ENCODE measurements at regions not wholly inside any gene's neighbourhood (a gene's known extent, or its start where the extent isn't known, plus 50 kb on each side); places are given as distances from the start of the nearest gene placed in this dataset.

DNA sequence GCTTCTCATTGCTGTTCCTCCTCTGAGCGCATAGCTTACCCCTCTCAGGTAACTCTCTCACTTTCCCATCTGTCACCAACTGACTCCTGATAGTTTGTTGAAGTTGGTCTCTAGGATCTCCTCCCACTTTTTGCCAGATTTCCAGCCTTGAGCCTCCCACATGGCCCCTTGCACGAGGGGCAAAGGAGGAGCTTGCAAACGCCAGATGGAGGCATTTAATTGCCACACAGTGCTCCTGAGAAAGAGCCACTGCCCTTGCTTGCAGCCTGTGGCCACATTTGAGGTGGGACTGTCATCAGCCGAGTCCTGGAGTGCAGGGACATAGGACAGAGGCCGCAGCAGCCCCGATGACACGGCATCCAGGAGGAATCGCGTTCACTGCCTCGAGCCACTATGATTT is 348.7 kb downstream of the SMOC2 start:
- no peaks in the 10 kb centered on the region for H3K27me3 ChIP-seq
- intact Hi-C loops (cut with DNase I) = no loop called here
- no peak for TF ChIP-seq CTCF (IDR thresholded peaks at IDR 0.05)
- no peak overlapping the region for H3K27ac ChIP-seq
- H3K36me3 ChIP-seq = no peaks in the 10 kb centered on the region
- no peaks in the 10 kb centered on the region for H3K4me1 ChIP-seq
- ATAC-seq (no peak), DNase-seq (no peak)
- no peaks in the 10 kb centered on the region for H3K9me3 ChIP-seq
- H3K4me3 ChIP-seq = no peak overlapping the region

DNA sequence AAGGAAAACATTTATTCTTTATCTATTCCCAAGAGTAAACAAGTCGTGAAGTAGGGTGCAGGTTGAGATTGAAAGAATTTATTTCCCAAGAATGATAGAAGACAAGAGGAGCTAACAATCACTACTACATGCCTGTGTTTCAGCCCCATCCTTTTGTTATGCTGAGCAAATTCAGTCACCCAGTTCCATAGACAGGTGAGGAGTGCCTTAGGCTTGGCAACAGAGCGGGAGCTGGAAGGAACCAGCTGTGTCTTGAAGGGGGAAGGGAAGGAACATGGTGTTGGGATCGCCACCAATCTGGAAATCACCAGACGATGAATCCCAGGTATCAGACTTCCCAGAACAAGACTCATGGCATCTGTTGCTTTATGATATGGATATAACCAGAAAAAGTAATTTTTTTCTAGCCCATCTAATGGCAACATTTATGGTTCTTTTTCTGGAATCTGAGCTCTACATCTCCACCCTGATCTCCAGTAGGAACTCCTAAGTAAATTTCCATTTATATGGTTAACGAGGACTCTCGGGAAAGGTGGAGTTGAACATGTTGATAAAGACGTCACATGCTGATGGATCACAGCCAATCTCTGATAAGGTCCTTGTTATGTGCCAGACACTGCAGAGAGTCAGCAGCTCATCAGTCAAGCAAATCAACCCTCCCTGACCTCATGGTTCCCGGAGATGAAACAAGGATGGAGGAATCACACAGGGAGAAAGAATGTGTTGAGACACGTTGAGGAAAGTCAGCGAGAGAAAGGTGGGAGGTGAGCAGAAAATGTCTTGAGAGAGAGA is 344.9 kb downstream of the SMOC2 start:
- TF ChIP-seq CTCF (IDR thresholded peaks at IDR 0.05) = no peak
- H3K27me3 ChIP-seq = no peaks in the 10 kb centered on the region
- intact Hi-C loops (cut with DNase I) = no loop called here
- ATAC-seq (no peak), DNase-seq (no peak)
- no peaks in the 10 kb centered on the region for H3K36me3 ChIP-seq
- H3K4me3 ChIP-seq = no peak overlapping the region
- H3K4me1 ChIP-seq = no peaks in the 10 kb centered on the region
- H3K9me3 ChIP-seq = no peaks in the 10 kb centered on the region
- no peak overlapping the region for H3K27ac ChIP-seq

DNA sequence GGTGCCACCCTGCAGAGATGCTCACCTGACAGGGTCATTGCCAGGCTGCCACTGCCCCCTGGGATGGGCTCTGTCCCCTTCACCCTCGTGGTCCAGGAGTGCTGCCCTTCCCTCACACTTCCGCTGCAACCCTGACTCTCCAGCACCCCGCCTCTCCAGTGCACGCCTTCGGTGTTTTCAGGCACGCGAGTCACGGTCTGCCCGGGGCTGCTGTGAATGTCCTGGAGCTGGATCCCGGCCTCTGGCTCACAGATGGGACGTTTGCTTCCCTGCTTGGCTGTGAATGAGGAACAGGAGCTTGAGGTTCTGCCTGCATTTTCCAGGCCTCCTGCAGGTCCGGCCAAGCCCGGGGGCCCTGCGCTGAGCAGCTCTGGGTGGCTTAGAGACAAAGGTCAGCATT is 343.4 kb downstream of the SMOC2 start:
- DNase-seq (no peak), ATAC-seq (no peak)
- Histone ChIP-seq H3K4me3 (no peak overlapping the region), H3K27me3 (no peaks in the 10 kb centered on the region), H3K9me3 (no peaks in the 10 kb centered on the region), H3K4me1 (no peaks in the 10 kb centered on the region), H3K36me3 (no peaks in the 10 kb centered on the region), H3K27ac (no peak overlapping the region)
- TF ChIP-seq CTCF (IDR thresholded peaks at IDR 0.05) = no peak
- intact Hi-C loops (cut with DNase I) = no loop called here

- no peaks in the 10 kb centered on the region for H3K4me1 ChIP-seq
- H3K27ac ChIP-seq = no peak overlapping the region
- no peaks in the 10 kb centered on the region for H3K27me3 ChIP-seq
- no peaks in the 10 kb centered on the region for H3K9me3 ChIP-seq
- no peaks in the 10 kb centered on the region for H3K36me3 ChIP-seq
- H3K4me3 ChIP-seq = no peak overlapping the region
- DNase-seq = no peak
- no peak for TF ChIP-seq CTCF (IDR thresholded peaks at IDR 0.05)
- intact Hi-C loops (cut with DNase I) = no loop called here
- no peak for ATAC-seq
Observed at GRCh38 chr6:168783720-168784119, 342.7 kb downstream of the SMOC2 start.

GRCh38 chr6:168782187-168782751 is 341.3 kb downstream of the SMOC2 start:
- DNase-seq (no peak), ATAC-seq (no peak)
- intact Hi-C loops (cut with DNase I) = no loop called here
- Histone ChIP-seq H3K4me3 (no peak overlapping the region), H3K36me3 (no peaks in the 10 kb centered on the region), H3K4me1 (no peaks in the 10 kb centered on the region), H3K27ac (no peak overlapping the region), H3K9me3 (no peaks in the 10 kb centered on the region), H3K27me3 (no peaks in the 10 kb centered on the region)
- no peak for TF ChIP-seq CTCF (IDR thresholded peaks at IDR 0.05)
